AG04450 (cell line): ENCODE measurements at regions not wholly inside any gene's neighbourhood (a gene's known extent, or its start where the extent isn't known, plus 50 kb on each side); places are given as distances from the start of the nearest gene placed in this dataset.

Source experiments
- CTCF ChIA-PET: fragments of 300-600, 350-600 bp; formaldehyde crosslinking; extraction: SDS; loops from one replicate; lab custom pipeline; 2022; ENCODE audit warnings: antibody characterized with exemption, inconsistent platforms; lab: Charles Lee
- POLR2A ChIA-PET: fragments of 350-600 bp; formaldehyde crosslinking; extraction: SDS; loops from one replicate; lab custom pipeline; 2021; ENCODE audit warnings: antibody characterized with exemption, inconsistent platforms; lab: Yijun Ruan, JAX
- DNase-seq: peaks from one replicate; pipeline ENCODE4 v3.0.0-alpha.2; 2011; ENCODE audit warnings: low read depth, low spot score
- H3K27ac ChIP-seq: one replicate; pipeline ENCODE4 v1.5.1; 2012; ENCODE audit warnings: low read depth, low read length, control low read depth
- H3K27me3 ChIP-seq: one replicate; pipeline ENCODE4 v1.6.0; 2012; ENCODE audit warnings: low read length; ENCODE audit not compliant: control insufficient read depth, insufficient read depth
- H3K4me3 ChIP-seq: 2 replicates; pipeline ENCODE4 v1.5.1; 2011; ENCODE audit warnings: mild to moderate bottlenecking, low read depth, low read length, control low read depth
- H3K9me3 ChIP-seq: 2 replicates; pipeline ENCODE4 v1.5.1; 2012; ENCODE audit warnings: low read length; ENCODE audit not compliant: control insufficient read depth, insufficient read depth
- TF ChIP-seq, protein P1 (sequence below): IDR thresholded peaks from 2 replicates; pipeline ENCODE4 v1.5.1; 2011; ENCODE audit warnings: low read depth, low read length, control low read depth, inconsistent platforms

DNA sequence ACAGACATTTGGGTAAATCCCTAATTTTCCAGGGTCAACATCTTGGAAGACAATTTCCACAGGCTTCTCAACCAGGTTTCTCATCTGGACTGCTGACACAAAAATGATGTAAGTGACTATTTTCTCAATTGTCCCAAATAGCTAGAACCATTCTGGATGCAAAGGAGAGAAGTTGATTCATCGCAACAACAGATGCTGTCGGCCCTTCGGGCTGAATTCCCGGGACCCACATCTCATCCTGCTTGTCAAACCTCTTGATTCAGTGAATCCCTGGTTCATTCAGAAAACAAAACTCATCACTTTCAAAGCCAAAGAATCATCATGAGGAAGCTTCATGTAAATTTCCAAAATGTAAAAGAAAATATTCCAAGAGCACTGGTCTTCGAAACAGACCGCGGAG, 251.8 kb downstream of the NPHP4 start:
- CTCF ChIA-PET: no interaction called here
- H3K4me3 ChIP-seq: no peak overlapping the region
- POLR2A ChIA-PET: no interaction called here
- H3K9me3 ChIP-seq: peaks cover 56% of the 10 kb centered on the region
- no peak overlapping the region for H3K27ac ChIP-seq
- DNase-seq: no peak
- TF ChIP-seq, protein P1, sequence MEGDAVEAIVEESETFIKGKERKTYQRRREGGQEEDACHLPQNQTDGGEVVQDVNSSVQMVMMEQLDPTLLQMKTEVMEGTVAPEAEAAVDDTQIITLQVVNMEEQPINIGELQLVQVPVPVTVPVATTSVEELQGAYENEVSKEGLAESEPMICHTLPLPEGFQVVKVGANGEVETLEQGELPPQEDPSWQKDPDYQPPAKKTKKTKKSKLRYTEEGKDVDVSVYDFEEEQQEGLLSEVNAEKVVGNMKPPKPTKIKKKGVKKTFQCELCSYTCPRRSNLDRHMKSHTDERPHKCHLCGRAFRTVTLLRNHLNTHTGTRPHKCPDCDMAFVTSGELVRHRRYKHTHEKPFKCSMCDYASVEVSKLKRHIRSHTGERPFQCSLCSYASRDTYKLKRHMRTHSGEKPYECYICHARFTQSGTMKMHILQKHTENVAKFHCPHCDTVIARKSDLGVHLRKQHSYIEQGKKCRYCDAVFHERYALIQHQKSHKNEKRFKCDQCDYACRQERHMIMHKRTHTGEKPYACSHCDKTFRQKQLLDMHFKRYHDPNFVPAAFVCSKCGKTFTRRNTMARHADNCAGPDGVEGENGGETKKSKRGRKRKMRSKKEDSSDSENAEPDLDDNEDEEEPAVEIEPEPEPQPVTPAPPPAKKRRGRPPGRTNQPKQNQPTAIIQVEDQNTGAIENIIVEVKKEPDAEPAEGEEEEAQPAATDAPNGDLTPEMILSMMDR: no peak
- no peaks in the 10 kb centered on the region for H3K27me3 ChIP-seq

DNA sequence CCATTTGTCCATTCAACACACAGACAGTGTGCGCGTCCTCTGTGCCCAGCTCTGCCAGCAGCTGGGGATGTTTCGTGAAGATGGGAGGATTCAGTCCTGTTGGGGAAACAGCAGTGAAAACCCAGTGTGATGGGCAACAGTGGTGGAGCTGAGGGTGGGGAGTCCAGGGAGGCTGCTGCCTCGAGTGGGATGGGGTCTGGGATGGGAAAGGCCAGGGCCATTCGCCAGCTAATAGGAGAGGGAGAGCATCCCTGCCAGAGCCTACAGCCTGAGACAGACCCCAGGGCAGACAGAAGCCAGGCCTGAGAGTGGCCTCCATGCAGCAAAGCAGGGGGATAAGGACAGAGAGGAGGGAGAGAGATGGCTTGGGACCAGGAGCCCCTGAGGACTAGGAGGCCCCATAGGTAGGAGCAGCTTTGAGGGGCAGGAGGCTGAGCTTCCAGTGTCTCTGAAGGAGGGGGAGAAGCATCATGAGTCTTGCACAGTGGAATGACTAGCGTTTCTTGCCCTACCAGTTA, 252.6 kb downstream of the NPHP4 start:
- CTCF ChIA-PET: no interaction called here

DNA sequence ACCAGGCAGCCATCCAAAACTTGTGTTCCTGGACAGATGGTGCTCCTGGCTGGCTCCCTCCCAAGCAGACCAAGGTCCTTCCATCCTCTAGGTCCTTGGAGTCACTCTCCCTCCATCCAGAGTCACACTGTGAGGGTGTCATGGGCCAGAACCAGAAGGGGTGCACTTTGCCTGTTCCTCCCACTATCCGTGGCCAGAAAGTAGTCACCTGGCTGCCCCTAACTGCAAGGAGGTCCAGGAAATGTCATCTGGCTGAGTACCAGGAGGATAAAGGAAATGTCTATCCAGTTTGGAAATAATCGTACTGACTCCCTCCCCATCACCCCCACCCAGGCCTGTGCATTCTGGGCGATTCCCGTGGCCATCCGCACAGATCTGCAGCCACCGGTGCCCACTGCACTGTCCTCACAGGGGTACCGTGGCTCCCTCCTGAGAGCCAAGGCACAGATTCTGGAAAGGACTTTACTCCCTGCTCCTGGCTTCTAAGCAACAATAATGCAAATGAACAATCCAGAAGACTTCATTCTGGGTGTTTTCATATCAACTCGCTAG, 253.2 kb downstream of the NPHP4 start:
- ChIA-PET CTCF (no interaction called here), POLR2A (no interaction called here)
- no peak overlapping the region for H3K27ac ChIP-seq
- peaks cover 62% of the 10 kb centered on the region for H3K9me3 ChIP-seq
- no peaks in the 10 kb centered on the region for H3K27me3 ChIP-seq
- no peak for DNase-seq
- TF ChIP-seq, protein P1: no peak
- H3K4me3 ChIP-seq: no peak overlapping the region

More for the DNA sequence above, 252.6 kb downstream of the NPHP4 start:
- no peak for DNase-seq
- no peak overlapping the region for H3K27ac ChIP-seq
- peaks cover 57% of the 10 kb centered on the region for H3K9me3 ChIP-seq
- TF ChIP-seq, protein P1: no peak
- H3K27me3 ChIP-seq: no peaks in the 10 kb centered on the region
- POLR2A ChIA-PET: no interaction called here
- no peak overlapping the region for H3K4me3 ChIP-seq

DNA sequence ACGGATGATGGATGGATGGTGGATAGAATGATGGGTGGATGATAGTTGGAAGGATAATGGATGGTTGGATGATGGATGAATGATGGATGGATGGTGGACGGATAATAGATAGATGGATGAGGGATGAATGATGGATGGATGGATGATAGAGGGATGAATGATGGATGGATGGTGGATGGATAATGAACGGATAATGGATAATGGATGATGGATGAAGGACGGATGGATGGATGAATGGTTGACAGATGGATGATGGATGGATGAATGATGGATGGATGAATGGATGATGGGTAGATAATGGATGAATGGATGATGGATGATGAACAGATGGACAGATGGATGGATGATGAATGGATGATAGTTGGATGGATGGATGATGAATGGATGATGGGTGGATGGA, 255.1 kb downstream of the NPHP4 start:
- ChIA-PET CTCF (no interaction called here), POLR2A (no interaction called here)
- H3K27me3 ChIP-seq: no peaks in the 10 kb centered on the region
- DNase-seq: no peak
- no peak overlapping the region for H3K27ac ChIP-seq
- peaks cover 54% of the 10 kb centered on the region for H3K9me3 ChIP-seq
- no peak overlapping the region for H3K4me3 ChIP-seq
- TF ChIP-seq, protein P1: no peak

DNA sequence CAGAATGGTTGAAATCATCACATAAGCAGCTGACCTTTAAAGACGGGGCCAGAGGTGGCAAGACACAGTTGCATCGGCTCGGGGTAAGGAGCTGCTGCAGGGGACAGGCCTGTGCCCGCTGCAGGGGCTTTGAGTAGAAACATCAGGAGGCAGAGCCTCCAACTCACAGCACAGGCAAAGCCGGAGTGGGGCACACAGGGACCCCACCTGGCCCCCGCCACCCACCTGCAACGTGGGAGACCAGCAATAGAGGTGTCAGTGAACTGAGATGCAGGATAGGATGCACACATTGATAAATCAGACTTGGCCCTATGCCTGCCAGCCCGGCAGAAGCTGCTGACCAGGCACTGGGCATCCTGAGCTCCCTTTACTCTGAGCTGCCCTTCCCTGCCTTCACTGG, 257.2 kb downstream of the NPHP4 start:
- H3K4me3 ChIP-seq: no peak overlapping the region
- H3K27me3 ChIP-seq: no peaks in the 10 kb centered on the region
- peaks cover 53% of the 10 kb centered on the region for H3K9me3 ChIP-seq
- CTCF ChIA-PET: no interaction called here
- POLR2A ChIA-PET: no interaction called here
- no peak overlapping the region for H3K27ac ChIP-seq
- DNase-seq: no peak
- TF ChIP-seq, protein P1: no peak
